ENCODE measurements at regions not wholly inside any gene's neighbourhood (a gene's known extent, or its start where the extent isn't known, plus 50 kb on each side); places are given as distances from the start of the nearest gene placed in this dataset.

DNA sequence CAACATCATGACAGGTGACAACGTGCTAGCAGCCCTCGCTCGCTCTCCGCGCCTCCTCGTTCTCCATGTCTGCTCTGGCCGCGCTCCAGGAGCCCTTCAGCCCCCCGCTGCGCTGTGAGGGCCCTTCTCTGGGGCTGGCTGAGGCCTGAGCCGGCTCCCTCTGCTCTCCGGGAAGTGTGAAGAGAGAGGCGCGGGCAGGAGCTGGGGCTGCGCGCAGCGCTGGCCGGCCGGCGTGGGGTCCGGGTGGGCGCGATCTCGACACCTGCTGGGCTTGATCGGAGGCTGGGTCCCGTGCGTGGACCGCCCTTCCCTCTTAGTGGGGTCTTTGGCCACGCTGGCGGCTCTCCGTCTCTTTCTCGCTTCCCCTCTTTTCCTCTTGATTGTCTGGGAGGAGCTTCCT is 195.5 kb downstream of the ANKRD30BL start:
- TF ChIP-seq NFIC (IDR thresholded peaks at IDR 0.05) (no peak), TAF1 (IDR thresholded peaks at IDR 0.05; ENCODE audit: low read depth) (no peak), CEBPB (IDR thresholded peaks at IDR 0.05) (no peak), TCF12 (IDR thresholded peaks at IDR 0.05; ENCODE audit: low read depth) (no peak), FOXM1 (IDR thresholded peaks at IDR 0.05; ENCODE audit: borderline replicate concordance, low read depth) (no peak), EP300 (IDR thresholded peaks at IDR 0.05; ENCODE audit: borderline replicate concordance) (no peak), ZBTB7A (IDR thresholded peaks at IDR 0.05; ENCODE audit: low read depth) (no peak)
- TF ChIP-seq, protein P1, sequence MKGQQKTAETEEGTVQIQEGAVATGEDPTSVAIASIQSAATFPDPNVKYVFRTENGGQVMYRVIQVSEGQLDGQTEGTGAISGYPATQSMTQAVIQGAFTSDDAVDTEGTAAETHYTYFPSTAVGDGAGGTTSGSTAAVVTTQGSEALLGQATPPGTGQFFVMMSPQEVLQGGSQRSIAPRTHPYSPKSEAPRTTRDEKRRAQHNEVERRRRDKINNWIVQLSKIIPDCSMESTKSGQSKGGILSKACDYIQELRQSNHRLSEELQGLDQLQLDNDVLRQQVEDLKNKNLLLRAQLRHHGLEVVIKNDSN (IDR thresholded peaks at IDR 0.05) = no peak
- TF ChIP-seq, protein P2, sequence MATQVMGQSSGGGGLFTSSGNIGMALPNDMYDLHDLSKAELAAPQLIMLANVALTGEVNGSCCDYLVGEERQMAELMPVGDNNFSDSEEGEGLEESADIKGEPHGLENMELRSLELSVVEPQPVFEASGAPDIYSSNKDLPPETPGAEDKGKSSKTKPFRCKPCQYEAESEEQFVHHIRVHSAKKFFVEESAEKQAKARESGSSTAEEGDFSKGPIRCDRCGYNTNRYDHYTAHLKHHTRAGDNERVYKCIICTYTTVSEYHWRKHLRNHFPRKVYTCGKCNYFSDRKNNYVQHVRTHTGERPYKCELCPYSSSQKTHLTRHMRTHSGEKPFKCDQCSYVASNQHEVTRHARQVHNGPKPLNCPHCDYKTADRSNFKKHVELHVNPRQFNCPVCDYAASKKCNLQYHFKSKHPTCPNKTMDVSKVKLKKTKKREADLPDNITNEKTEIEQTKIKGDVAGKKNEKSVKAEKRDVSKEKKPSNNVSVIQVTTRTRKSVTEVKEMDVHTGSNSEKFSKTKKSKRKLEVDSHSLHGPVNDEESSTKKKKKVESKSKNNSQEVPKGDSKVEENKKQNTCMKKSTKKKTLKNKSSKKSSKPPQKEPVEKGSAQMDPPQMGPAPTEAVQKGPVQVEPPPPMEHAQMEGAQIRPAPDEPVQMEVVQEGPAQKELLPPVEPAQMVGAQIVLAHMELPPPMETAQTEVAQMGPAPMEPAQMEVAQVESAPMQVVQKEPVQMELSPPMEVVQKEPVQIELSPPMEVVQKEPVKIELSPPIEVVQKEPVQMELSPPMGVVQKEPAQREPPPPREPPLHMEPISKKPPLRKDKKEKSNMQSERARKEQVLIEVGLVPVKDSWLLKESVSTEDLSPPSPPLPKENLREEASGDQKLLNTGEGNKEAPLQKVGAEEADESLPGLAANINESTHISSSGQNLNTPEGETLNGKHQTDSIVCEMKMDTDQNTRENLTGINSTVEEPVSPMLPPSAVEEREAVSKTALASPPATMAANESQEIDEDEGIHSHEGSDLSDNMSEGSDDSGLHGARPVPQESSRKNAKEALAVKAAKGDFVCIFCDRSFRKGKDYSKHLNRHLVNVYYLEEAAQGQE (IDR thresholded peaks at IDR 0.05; ENCODE audit: low read depth) = no peak

All from Ishikawa (cell line).